GM23338 (cell line): ENCODE measurements at regions not wholly inside any gene's neighbourhood (a gene's known extent, or its start where the extent isn't known, plus 50 kb on each side); places are given as distances from the start of the nearest gene placed in this dataset.

ENCODE experiments used
- CTCF ChIP-seq, 2 experiments: fragments of 200-600 bp in 1 of 2; sonication (generic) in 1 of 2; conservative IDR thresholded peaks; 2 replicates each; pipeline versions ENCODE4 v1.5.1 to v1.6.1; 2016 to 2017; ENCODE audit warnings: antibody characterized with exemption in 2 of 2, low read depth in 2 of 2, mild to moderate bottlenecking in 2 of 2, moderate library complexity in 1 of 2
- EZH2phosphoT487 ChIP-seq: fragments of 200-600 bp; sonication (generic); IDR thresholded peaks from one replicate; pipeline ENCODE4 v1.8.1; 2018; ENCODE audit warnings: antibody characterized with exemption; ENCODE audit not compliant: unreplicated experiment
- JUNB ChIP-seq: IDR thresholded peaks from one replicate; pipeline ENCODE4 v1.6.1; 2016; ENCODE audit warnings: antibody characterized with exemption; ENCODE audit not compliant: unreplicated experiment
- REST ChIP-seq: IDR thresholded peaks from one replicate; pipeline ENCODE4 v1.6.1; 2018; ENCODE audit warnings: antibody characterized with exemption; ENCODE audit not compliant: unreplicated experiment
- ZNF462 ChIP-seq: fragments of 250-450 bp; sonication (Bioruptor Pico); IDR thresholded peaks from 2 replicates; pipeline ENCODE4 v1.5.0; 2020; ENCODE audit warnings: mild to moderate bottlenecking, moderate library complexity
- TF ChIP-seq, protein P1 (sequence below): IDR thresholded peaks from 2 replicates; pipeline ENCODE4 v1.6.1; 2016; ENCODE audit warnings: antibody characterized with exemption

DNA sequence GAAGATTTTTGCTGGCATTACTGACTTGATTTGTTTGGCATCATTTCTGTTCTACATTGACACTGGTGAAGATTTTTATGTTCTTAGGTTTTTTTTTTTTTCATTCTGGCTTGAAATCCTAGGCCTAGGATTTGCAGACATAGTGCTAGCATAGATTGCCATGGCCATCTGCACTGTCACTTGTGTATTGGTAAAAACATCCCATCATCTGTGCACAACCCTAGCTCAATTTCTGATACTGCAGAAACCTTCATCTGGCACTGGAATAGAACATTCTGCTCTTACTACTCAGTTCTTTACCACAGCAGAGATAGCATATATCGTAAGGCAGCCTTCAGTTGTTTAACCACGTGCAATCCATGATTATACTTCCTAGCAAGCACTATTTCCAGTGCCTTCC is 111.5 kb upstream of the IL15 start (continued):
- TF ChIP-seq ZNF462 (no peak), CTCF (conservative IDR thresholded peaks at IDR 0.05; ENCODE audit: low read depth in 2 of 2) (no peak), EZH2phosphoT487 (no peak), JUNB (no peak), REST (no peak)
- TF ChIP-seq, protein P1, sequence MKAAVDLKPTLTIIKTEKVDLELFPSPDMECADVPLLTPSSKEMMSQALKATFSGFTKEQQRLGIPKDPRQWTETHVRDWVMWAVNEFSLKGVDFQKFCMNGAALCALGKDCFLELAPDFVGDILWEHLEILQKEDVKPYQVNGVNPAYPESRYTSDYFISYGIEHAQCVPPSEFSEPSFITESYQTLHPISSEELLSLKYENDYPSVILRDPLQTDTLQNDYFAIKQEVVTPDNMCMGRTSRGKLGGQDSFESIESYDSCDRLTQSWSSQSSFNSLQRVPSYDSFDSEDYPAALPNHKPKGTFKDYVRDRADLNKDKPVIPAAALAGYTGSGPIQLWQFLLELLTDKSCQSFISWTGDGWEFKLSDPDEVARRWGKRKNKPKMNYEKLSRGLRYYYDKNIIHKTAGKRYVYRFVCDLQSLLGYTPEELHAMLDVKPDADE = no peak
